ENCODE measurements at regions not wholly inside any gene's neighbourhood (a gene's known extent, or its start where the extent isn't known, plus 50 kb on each side); places are given as distances from the start of the nearest gene placed in this dataset.

DNA sequence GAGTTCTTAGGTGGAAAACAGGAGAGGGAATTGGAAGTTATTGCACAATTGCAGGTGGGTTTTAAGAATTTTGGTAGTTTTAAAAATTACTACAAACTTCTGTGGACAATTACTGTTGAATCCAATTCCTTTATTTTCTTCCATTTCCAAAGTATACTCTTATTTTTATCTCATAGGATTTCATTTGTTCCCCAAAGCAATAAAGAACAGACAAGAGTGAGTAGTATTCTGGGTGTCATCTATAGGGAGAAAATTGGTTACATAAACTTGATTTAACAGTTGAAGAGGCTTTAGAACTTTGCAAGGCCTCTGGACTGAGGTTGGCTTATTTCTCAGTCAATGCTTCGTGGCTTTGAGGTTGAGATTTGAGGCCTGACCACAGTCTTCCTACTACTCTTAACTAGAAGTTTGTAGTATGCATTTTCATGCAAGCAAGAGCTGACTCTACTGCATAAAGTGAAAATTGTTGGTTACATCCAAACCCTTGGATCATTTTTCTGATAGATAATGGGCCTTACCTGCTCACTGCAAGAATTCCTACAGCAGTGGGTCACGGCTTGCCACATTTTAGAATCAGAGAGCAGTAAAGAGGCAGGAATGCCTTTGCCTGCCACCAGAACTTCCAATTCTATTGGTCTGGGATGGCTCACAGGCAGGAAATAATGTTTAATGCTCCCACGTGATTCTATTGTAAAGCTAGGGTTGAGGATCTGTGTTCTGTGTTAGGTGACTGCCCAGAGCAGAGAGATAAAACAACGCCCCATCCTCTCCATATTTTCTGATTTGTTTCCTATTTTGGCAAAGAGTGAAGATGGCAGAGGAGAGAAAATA lies 270.5 kb downstream of the TTC6 start:
- Mint-ChIP-seq H3K27ac (no peak overlapping the region), H3K4me3 (no peak overlapping the region)
- no peak overlapping the region for H3K27ac ChIP-seq

GRCh38 chr14:37869633-37870032 lies 274.2 kb downstream of the TTC6 start:
- peaks cover 5% of the 10 kb centered on the region for H3K27me3 Mint-ChIP-seq (ENCODE audit: insufficient read depth, low read depth)
- no peak overlapping the region for H3K27ac Mint-ChIP-seq
- no peak for DNase-seq (ENCODE audit: low spot score)
- Histone ChIP-seq H3K4me1 (peaks cover 15% of the 10 kb centered on the region), H3K36me3 (no peaks in the 10 kb centered on the region), H3K4me2 (no peak overlapping the region), H3K79me2 (ENCODE audit: low read depth) (no peaks in the 10 kb centered on the region), H3F3A (ENCODE audit: low read depth) (no peaks in the 10 kb centered on the region), H4K20me1 (ENCODE audit: low read depth) (no peaks in the 10 kb centered on the region), H3K4me3 (no peak overlapping the region), H3K27ac (no peak overlapping the region), H3K27me3 (no peaks in the 10 kb centered on the region), H3K9ac (no peak overlapping the region), H2AFZ (replicated peaks) (no peak overlapping the region), H3K9me3 (ENCODE audit: low read depth) (no peaks in the 10 kb centered on the region)
- no peak overlapping the region for H3K4me3 Mint-ChIP-seq
- H3K36me3 Mint-ChIP-seq = no peaks in the 10 kb centered on the region
- H3K9me3 Mint-ChIP-seq = peaks cover 2% of the 10 kb centered on the region
- H3K4me1 Mint-ChIP-seq = peaks cover 11% of the 10 kb centered on the region
- TF ChIP-seq EZH2phosphoT487 (IDR thresholded peaks at IDR 0.05) (no peak), CTCF (IDR thresholded peaks at IDR 0.05) (no peak), EZH2 (IDR thresholded peaks at IDR 0.05) (no peak)

More for the DNA sequence above, 270.5 kb downstream of the TTC6 start:
- Histone ChIP-seq H3K36me3 (no peaks in the 10 kb centered on the region), H4K20me1 (ENCODE audit: low read depth) (no peaks in the 10 kb centered on the region), H3F3A (ENCODE audit: low read depth) (no peaks in the 10 kb centered on the region), H3K9ac (no peak overlapping the region), H3K4me3 (no peak overlapping the region), H3K79me2 (ENCODE audit: low read depth) (no peaks in the 10 kb centered on the region), H3K4me2 (no peak overlapping the region), H3K9me3 (ENCODE audit: low read depth) (no peaks in the 10 kb centered on the region), H2AFZ (replicated peaks) (no peak overlapping the region), H3K4me1 (peaks cover 15% of the 10 kb centered on the region), H3K27me3 (no peaks in the 10 kb centered on the region)
- DNase-seq (ENCODE audit: low spot score) = no peak
- Mint-ChIP-seq H3K4me1 (peaks cover 9% of the 10 kb centered on the region), H3K27me3 (ENCODE audit: insufficient read depth, low read depth) (peaks cover 6% of the 10 kb centered on the region), H3K9me3 (peaks cover 3% of the 10 kb centered on the region), H3K36me3 (no peaks in the 10 kb centered on the region)
- no peak for TF ChIP-seq EZH2 (IDR thresholded peaks at IDR 0.05)
- TF ChIP-seq CTCF (IDR thresholded peaks at IDR 0.05) = no peak
- TF ChIP-seq EZH2phosphoT487 (IDR thresholded peaks at IDR 0.05) = no peak

- H3K27me3 Mint-ChIP-seq (ENCODE audit: insufficient read depth, low read depth) = peaks cover 3% of the 10 kb centered on the region
- Histone ChIP-seq H3K36me3 (no peaks in the 10 kb centered on the region), H3K4me2 (no peak overlapping the region), H2AFZ (replicated peaks) (peak overlapping the region; percentile 60), H3F3A (ENCODE audit: low read depth) (no peaks in the 10 kb centered on the region), H3K27me3 (no peaks in the 10 kb centered on the region), H3K4me1 (peaks cover 15% of the 10 kb centered on the region), H3K27ac (no peak overlapping the region), H3K79me2 (ENCODE audit: low read depth) (no peaks in the 10 kb centered on the region), H3K9me3 (ENCODE audit: low read depth) (no peaks in the 10 kb centered on the region), H3K4me3 (no peak overlapping the region), H4K20me1 (ENCODE audit: low read depth) (no peaks in the 10 kb centered on the region), H3K9ac (no peak overlapping the region)
- no peak overlapping the region for H3K4me3 Mint-ChIP-seq
- no peaks in the 10 kb centered on the region for H3K36me3 Mint-ChIP-seq
- no peak overlapping the region for H3K27ac Mint-ChIP-seq
- H3K9me3 Mint-ChIP-seq = peaks cover 2% of the 10 kb centered on the region
- DNase-seq (ENCODE audit: low spot score) = no peak
- TF ChIP-seq CTCF (IDR thresholded peaks at IDR 0.05) (no peak), EZH2 (IDR thresholded peaks at IDR 0.05) (no peak), EZH2phosphoT487 (IDR thresholded peaks at IDR 0.05) (no peak)
- H3K4me1 Mint-ChIP-seq = peaks cover 10% of the 10 kb centered on the region
These were observed 274.7 kb downstream of the TTC6 start for GRCh38 chr14:37870170-37870569.
